PC-9 (cell line): ENCODE measurements at regions not wholly inside any gene's neighbourhood (a gene's known extent, or its start where the extent isn't known, plus 50 kb on each side); places are given as distances from the start of the nearest gene placed in this dataset.

Experiments used
- EZH2 ChIP-seq: fragments of 200-600 bp; sonication (generic); IDR thresholded peaks from 2 replicates; pipeline ENCODE4 v1.8.0; 2017; ENCODE audit warnings: antibody characterized with exemption, low read depth
- TF ChIP-seq, protein P1 (sequence below): fragments of 200-600 bp; sonication (generic); conservative IDR thresholded peaks from 2 replicates; pipeline ENCODE4 v1.6.1; 2017; ENCODE audit warnings: mixed run types, antibody characterized with exemption, mild to moderate bottlenecking, moderate library complexity

DNA sequence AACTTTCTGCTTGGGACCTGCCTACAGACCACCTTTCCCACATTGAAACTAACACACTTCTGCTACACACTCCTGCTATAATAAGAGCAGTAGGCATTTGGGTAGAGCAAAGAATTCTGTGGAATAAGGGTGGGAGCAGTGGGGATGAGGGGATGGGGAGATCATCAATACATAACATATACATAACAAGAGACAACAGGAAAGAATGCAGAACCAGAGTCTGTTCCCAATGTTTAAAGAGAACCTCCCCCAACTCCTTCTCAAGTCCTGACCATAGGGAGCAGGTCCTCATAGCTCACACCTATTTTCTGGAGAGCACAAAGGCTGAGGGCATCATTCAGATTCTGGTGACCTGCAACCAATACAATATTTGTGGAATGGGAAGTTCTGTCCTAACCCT, 121.6 kb upstream of the BARHL2 start:
- TF ChIP-seq, protein P1, sequence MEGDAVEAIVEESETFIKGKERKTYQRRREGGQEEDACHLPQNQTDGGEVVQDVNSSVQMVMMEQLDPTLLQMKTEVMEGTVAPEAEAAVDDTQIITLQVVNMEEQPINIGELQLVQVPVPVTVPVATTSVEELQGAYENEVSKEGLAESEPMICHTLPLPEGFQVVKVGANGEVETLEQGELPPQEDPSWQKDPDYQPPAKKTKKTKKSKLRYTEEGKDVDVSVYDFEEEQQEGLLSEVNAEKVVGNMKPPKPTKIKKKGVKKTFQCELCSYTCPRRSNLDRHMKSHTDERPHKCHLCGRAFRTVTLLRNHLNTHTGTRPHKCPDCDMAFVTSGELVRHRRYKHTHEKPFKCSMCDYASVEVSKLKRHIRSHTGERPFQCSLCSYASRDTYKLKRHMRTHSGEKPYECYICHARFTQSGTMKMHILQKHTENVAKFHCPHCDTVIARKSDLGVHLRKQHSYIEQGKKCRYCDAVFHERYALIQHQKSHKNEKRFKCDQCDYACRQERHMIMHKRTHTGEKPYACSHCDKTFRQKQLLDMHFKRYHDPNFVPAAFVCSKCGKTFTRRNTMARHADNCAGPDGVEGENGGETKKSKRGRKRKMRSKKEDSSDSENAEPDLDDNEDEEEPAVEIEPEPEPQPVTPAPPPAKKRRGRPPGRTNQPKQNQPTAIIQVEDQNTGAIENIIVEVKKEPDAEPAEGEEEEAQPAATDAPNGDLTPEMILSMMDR: no peak
- no peak for TF ChIP-seq EZH2
